A549 (cell line): ENCODE measurements at regions not wholly inside any gene's neighbourhood (a gene's known extent, or its start where the extent isn't known, plus 50 kb on each side); places are given as distances from the start of the nearest gene placed in this dataset.

ENCODE experiments used
- CBX2 ChIP-seq: fragments of 200-600 bp; sonication (generic); IDR thresholded peaks from 2 replicates; pipeline ENCODE4 v1.6.1; 2016; ENCODE audit warnings: low read depth, mild to moderate bottlenecking, borderline replicate concordance
- CHD2 ChIP-seq: fragments of 150-350 bp; IDR thresholded peaks from 2 replicates; pipeline ENCODE4 v1.6.1; 2014; ENCODE audit warnings: low read length; ENCODE audit not compliant: partially characterized antibody
- CTCF ChIP-seq: fragments of >200 bp; sonication (Bioruptor Twin); formaldehyde crosslinking; IDR thresholded peaks from 3 replicates; pipeline ENCODE4 v1.5.1; 2016
- EP300 ChIP-seq, 2 experiments: fragments of >200 bp; sonication (Bioruptor Twin); formaldehyde crosslinking; IDR thresholded peaks; 2 replicates in 1 of 2; 3 replicates in 1 of 2; pipeline ENCODE4 v1.6.1; 2016 to 2017
- HDAC2 ChIP-seq: fragments of 200-600 bp; sonication (generic); IDR thresholded peaks from 2 replicates; pipeline ENCODE4 v1.6.1; 2016
- HOXA7 ChIP-seq: fragments of 250-450 bp; sonication (Bioruptor Pico); IDR thresholded peaks from 2 replicates; pipeline ENCODE4 v1.5.0; 2020; ENCODE audit warnings: mild to moderate bottlenecking, moderate library complexity
- POLR2A ChIP-seq: IDR thresholded peaks from 2 replicates; pipeline ENCODE4 v1.6.1; 2012; ENCODE audit warnings: mild to moderate bottlenecking, low read length
- SMC3 ChIP-seq: fragments of >200 bp; sonication (Bioruptor Twin); formaldehyde crosslinking; IDR thresholded peaks from 3 replicates; pipeline ENCODE4 v1.6.1; 2018; ENCODE audit warnings: inconsistent platforms

GRCh38 chr10:33086100-33086499 is 128.1 kb upstream of the ITGB1 start:
- TF ChIP-seq CTCF, result no peak
- TF ChIP-seq HDAC2, result no peak
- TF ChIP-seq POLR2A, result no peak
- no peak for TF ChIP-seq SMC3
- TF ChIP-seq EP300 (IDR thresholded peaks at IDR 0.05), result no peak
- TF ChIP-seq CBX2, result no peak
- TF ChIP-seq CHD2, result no peak
- no peak for TF ChIP-seq HOXA7 (CRISPR knock-in tag)
